ENCODE measurements at regions not wholly inside any gene's neighbourhood (a gene's known extent, or its start where the extent isn't known, plus 50 kb on each side); places are given as distances from the start of the nearest gene placed in this dataset.

DNA sequence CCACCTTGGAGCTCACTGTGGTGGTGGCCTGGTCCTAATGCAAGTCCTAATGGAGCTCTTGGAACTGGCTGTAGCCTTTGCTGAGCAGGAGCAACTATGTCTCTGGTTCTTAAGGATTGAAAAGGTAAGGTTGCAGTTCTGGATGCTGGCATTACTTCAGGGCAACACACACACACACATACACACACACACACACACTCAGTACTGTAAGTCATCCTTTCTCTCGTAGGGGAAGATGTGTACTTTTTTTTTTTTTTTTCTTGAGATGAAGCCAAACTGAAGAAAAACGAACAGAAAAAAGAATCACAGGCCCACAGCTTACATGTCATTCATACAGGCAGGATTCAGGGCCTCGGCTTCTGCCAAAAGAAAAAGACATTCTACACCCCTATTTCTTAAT lies 81.1 kb upstream of the RPS23 start:
- TF ChIP-seq BACH1 (IDR thresholded peaks at IDR 0.05; ENCODE audit: borderline replicate concordance) (no peak), NR2F1 (conservative IDR thresholded peaks at IDR 0.05) (no peak), NFYB (IDR thresholded peaks at IDR 0.05; ENCODE audit: insufficient read depth, low read depth, low read length) (no peak), RAD21 (IDR thresholded peaks at IDR 0.05; ENCODE audit: insufficient read depth, low read depth, low read length) (no peak)
- TF ChIP-seq, protein P1, sequence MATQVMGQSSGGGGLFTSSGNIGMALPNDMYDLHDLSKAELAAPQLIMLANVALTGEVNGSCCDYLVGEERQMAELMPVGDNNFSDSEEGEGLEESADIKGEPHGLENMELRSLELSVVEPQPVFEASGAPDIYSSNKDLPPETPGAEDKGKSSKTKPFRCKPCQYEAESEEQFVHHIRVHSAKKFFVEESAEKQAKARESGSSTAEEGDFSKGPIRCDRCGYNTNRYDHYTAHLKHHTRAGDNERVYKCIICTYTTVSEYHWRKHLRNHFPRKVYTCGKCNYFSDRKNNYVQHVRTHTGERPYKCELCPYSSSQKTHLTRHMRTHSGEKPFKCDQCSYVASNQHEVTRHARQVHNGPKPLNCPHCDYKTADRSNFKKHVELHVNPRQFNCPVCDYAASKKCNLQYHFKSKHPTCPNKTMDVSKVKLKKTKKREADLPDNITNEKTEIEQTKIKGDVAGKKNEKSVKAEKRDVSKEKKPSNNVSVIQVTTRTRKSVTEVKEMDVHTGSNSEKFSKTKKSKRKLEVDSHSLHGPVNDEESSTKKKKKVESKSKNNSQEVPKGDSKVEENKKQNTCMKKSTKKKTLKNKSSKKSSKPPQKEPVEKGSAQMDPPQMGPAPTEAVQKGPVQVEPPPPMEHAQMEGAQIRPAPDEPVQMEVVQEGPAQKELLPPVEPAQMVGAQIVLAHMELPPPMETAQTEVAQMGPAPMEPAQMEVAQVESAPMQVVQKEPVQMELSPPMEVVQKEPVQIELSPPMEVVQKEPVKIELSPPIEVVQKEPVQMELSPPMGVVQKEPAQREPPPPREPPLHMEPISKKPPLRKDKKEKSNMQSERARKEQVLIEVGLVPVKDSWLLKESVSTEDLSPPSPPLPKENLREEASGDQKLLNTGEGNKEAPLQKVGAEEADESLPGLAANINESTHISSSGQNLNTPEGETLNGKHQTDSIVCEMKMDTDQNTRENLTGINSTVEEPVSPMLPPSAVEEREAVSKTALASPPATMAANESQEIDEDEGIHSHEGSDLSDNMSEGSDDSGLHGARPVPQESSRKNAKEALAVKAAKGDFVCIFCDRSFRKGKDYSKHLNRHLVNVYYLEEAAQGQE (IDR thresholded peaks at IDR 0.05; ENCODE audit: low read depth, low read length), result no peak
- TF ChIP-seq, protein P2, sequence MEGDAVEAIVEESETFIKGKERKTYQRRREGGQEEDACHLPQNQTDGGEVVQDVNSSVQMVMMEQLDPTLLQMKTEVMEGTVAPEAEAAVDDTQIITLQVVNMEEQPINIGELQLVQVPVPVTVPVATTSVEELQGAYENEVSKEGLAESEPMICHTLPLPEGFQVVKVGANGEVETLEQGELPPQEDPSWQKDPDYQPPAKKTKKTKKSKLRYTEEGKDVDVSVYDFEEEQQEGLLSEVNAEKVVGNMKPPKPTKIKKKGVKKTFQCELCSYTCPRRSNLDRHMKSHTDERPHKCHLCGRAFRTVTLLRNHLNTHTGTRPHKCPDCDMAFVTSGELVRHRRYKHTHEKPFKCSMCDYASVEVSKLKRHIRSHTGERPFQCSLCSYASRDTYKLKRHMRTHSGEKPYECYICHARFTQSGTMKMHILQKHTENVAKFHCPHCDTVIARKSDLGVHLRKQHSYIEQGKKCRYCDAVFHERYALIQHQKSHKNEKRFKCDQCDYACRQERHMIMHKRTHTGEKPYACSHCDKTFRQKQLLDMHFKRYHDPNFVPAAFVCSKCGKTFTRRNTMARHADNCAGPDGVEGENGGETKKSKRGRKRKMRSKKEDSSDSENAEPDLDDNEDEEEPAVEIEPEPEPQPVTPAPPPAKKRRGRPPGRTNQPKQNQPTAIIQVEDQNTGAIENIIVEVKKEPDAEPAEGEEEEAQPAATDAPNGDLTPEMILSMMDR (IDR thresholded peaks at IDR 0.05 in 2 of 3, conservative IDR thresholded peaks at IDR 0.05 in 1 of 3; ENCODE audit: control insufficient read depth in 2 of 3, extremely low read depth in 1 of 3, insufficient read depth in 1 of 3, low read depth in 3 of 3, low read length in 3 of 3), result no peak

Measured in GM12878 (cell line).